NB4 (cell line): ENCODE measurements at regions not wholly inside any gene's neighbourhood (a gene's known extent, or its start where the extent isn't known, plus 50 kb on each side); places are given as distances from the start of the nearest gene placed in this dataset.

ENCODE experiments used
- CTCF ChIP-seq: IDR thresholded peaks from one replicate; pipeline ENCODE4 v1.5.1; 2012; ENCODE audit warnings: low read depth, low read length
- MYC ChIP-seq: IDR thresholded peaks from 2 replicates; pipeline ENCODE4 v1.6.1; 2011; ENCODE audit warnings: low read depth, low read length
- POLR2A ChIP-seq: IDR thresholded peaks from 2 replicates; pipeline ENCODE4 v1.6.1; 2011; ENCODE audit warnings: mild to moderate bottlenecking; ENCODE audit not compliant: insufficient read length; ENCODE audit errors: extremely low read depth

GRCh38 chr17:15891318-15891717, 53.6 kb upstream of the ADORA2B start:
- TF ChIP-seq CTCF (no peak), POLR2A (no peak), MYC (no peak)
